Lung (tissue), 11 donors: ENCODE measurements at regions not wholly inside any gene's neighbourhood (a gene's known extent, or its start where the extent isn't known, plus 50 kb on each side); places are given as distances from the start of the nearest gene placed in this dataset.

Source experiments
- ATAC-seq: fragments of 200-7000 bp; cut with Tn5 transposase; one replicate; pipeline ENCODE4 v1.9.1; 2020; ENCODE audit warnings: moderate number of reproducible peaks; ENCODE audit not compliant: insufficient read depth, low FRiP score
- DNase-seq, 3 donors: peaks; one replicate each; pipeline ENCODE4 v3.0.0-alpha.2; 2013 to 2017
- H3K27ac ChIP-seq, 2 donors: one replicate each; pipeline ENCODE4 v1.5.1; 2013; ENCODE audit warnings: mild to moderate bottlenecking in 2 of 2, moderate library complexity in 2 of 2, control low read depth in 1 of 2, inconsistent platforms in 1 of 2, low read depth in 1 of 2, low read length in 1 of 2
- H3K27me3 ChIP-seq, 3 donors: one replicate each; pipeline ENCODE4 v1.5.1; 2013; ENCODE audit warnings: low read length in 2 of 3; ENCODE audit not compliant: control insufficient read depth in 3 of 3, insufficient read depth in 3 of 3
- H3K36me3 ChIP-seq, 4 donors: one replicate each; pipeline ENCODE4 v1.5.1; 2013; ENCODE audit warnings: low read length in 4 of 4, mild to moderate bottlenecking in 1 of 4, moderate library complexity in 1 of 4; ENCODE audit not compliant: control insufficient read depth in 4 of 4, insufficient read depth in 4 of 4
- H3K4me1 ChIP-seq, 5 donors: one replicate each; pipeline ENCODE4 v1.5.1; 2013; ENCODE audit warnings: low read length in 5 of 5, mild to moderate bottlenecking in 2 of 5, moderate library complexity in 1 of 5; ENCODE audit not compliant: control insufficient read depth in 5 of 5, insufficient read depth in 5 of 5
- H3K4me3 ChIP-seq: one replicate; pipeline ENCODE4 v1.5.1; 2013; ENCODE audit warnings: mild to moderate bottlenecking, control low read depth, moderate library complexity
- H3K9ac ChIP-seq, 2 donors: one replicate each; pipeline ENCODE4 v1.5.1; 2013; ENCODE audit warnings: low read length in 2 of 2, control low read depth in 1 of 2; ENCODE audit not compliant: insufficient read depth in 1 of 2
- H3K9me3 ChIP-seq, 4 donors: one replicate each; pipeline ENCODE4 v1.5.1; 2013; ENCODE audit warnings: low read length in 3 of 4, mild to moderate bottlenecking in 1 of 4, moderate library complexity in 1 of 4; ENCODE audit not compliant: control insufficient read depth in 4 of 4, insufficient read depth in 3 of 4
- WGBS, 2 donors: extraction: QIAGEN DNeasy Blood & Tissue Kit; methylation state at CpG; one replicate each; pipeline ENCODE4 v1.1.7; 2013; 5-methylcytosine and 5-hydroxymethylcytosine counted together
- TF ChIP-seq, protein P1 (sequence below): IDR thresholded peaks from 2 replicates; pipeline ENCODE4 v1.5.1; 2012; ENCODE audit warnings: mild to moderate bottlenecking; ENCODE audit errors: control extremely low read depth, extremely low read depth
- donor health status: control.
- donor health status: control.
- donor health status: Bipolar disorder and iron deficiency.
- donor health status: healthy.
- donor health status: DM: yes; HTN: yes; CAD: no.

DNA sequence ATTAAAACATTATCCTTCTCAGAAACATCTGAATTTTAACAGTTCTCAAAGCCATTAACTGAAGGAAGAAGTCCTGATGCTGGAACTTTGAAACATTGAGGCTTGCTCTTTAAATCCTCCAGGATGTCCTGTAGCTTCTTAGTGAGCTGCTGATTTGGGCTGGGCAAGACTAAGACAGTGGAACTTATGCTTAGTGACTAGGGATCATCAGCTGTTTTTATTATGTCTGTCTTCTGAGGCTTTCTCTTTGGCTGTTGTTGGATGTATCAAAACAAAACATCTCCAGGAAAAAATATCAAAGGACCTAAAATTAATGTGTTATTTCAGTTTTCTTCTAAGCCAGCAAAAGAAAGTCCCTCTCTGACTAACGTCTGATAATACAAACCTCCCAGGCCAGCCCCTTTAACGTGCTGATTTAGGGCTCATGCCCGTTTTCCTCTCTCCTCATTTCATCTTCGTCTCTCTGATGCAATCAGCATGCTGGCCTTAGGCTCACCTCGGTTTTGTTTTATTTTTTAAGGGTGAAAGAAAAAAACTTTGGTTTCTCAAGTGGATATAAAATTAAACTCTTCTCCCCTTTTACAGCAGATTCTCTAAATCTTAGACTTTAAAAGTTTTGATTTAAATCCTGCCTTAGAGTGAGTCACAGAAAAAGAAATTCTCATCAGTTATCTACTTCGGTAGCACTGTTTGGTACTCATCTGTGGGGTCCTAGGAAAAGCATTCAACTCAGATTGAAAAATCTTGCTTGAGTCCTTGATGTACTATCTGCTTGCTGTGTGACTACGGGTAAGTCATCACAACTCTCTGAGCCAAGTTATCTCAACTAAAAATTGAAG, 106.2 kb upstream of the CCDC91 start:
- Histone ChIP-seq H3K27me3 (peaks cover 0 to 2% (median 0%) of the 10 kb centered on the region in 3 donors), H3K9me3 (no peaks in the 10 kb centered on the region), H3K36me3 (no peaks in the 10 kb centered on the region), H3K27ac (no peak overlapping the region), H3K9ac (no peak overlapping the region), H3K4me1 (peaks cover 0 to 2% (median 0%) of the 10 kb centered on the region in 5 donors), H3K4me3 (no peak overlapping the region)
- peak in 1 of 3 donors; percentile 19 for DNase-seq
- TF ChIP-seq, protein P1, sequence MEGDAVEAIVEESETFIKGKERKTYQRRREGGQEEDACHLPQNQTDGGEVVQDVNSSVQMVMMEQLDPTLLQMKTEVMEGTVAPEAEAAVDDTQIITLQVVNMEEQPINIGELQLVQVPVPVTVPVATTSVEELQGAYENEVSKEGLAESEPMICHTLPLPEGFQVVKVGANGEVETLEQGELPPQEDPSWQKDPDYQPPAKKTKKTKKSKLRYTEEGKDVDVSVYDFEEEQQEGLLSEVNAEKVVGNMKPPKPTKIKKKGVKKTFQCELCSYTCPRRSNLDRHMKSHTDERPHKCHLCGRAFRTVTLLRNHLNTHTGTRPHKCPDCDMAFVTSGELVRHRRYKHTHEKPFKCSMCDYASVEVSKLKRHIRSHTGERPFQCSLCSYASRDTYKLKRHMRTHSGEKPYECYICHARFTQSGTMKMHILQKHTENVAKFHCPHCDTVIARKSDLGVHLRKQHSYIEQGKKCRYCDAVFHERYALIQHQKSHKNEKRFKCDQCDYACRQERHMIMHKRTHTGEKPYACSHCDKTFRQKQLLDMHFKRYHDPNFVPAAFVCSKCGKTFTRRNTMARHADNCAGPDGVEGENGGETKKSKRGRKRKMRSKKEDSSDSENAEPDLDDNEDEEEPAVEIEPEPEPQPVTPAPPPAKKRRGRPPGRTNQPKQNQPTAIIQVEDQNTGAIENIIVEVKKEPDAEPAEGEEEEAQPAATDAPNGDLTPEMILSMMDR: no peak
- ATAC-seq: no peak
- WGBS, 2 donors: 66 to 73% methylated on average over 7 of the region's 7 CpGs

DNA sequence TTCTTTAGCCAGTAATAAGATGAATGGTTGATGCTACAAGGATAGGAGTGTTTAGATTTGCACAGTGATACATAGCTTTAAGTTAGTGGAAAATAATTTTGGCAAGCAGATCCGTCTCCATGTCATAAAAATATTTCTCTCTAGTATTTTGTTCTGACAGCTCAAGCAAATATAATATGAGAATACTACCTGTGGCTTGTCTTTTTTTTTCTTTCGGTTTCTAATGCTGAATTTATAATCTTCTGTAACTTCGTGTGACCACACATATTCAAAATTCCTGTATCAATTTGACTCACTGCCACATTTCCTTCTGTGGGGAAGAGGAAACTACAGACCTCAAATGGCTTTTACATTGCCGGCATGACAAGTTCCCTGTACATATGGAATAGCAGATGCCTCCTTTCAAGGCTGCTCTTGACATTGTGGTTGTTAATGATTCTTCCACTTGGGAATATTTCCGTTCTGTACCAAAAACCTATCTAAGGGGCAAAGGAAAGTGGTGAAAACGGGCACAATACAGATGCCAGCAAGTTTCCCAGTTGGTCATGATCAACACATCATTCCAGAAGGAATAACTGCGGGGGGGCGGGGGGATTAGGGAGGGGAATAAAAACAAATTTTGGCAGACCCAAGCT, 103.6 kb upstream of the CCDC91 start:
- WGBS, 2 donors: 58 to 63% methylated on average over 8 of the region's 8 CpGs
- no peak overlapping the region for H3K4me3 ChIP-seq

DNA sequence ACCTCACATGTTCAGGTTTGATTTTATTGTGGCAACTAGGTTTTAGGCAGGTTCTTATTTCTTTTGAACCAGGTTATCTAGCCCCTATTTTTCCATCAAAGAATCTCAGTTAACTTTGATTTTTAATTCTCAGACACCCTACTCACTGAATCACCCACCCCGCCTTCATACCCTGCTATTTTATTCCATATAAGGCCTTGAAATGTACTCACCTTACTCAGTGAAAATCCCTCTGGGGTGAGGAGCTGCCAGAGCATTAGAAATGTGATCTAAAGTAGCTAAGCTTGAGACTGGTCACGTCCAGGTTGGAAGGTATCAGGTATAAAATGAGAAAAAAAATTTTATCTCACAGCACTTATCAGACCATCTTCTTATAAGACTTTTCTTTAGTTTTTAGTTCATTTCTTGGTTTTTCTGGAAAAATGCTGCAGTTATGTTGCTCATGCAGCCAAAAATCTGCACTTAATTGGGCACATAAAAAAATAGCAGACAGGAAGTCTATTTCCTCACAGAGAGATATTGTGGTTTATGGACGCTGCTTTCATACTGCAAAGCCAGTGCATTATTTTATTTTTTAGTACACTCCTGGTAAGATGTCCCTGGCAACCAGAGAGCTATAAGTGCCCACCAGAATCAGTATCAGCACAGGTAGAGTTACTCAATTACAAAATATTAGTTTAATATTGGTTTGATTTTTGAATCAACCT, 101.5 kb upstream of the CCDC91 start:
- Histone ChIP-seq H3K36me3 (no peaks in the 10 kb centered on the region), H3K4me1 (peaks cover 0 to 4% (median 0%) of the 10 kb centered on the region in 5 donors), H3K9me3 (no peaks in the 10 kb centered on the region), H3K9ac (no peak overlapping the region), H3K27ac (no peak overlapping the region), H3K27me3 (peaks cover 0 to 2% (median 0%) of the 10 kb centered on the region in 3 donors), H3K4me3 (no peak overlapping the region)
- no peak for DNase-seq
- TF ChIP-seq, protein P1: no peak
- no peak for ATAC-seq
- WGBS, 2 donors: 47 to 60% methylated on average over 3 of the region's 3 CpGs

More for the DNA sequence above, 103.6 kb upstream of the CCDC91 start:
- Histone ChIP-seq H3K27ac (no peak overlapping the region), H3K9ac (no peak overlapping the region), H3K4me1 (peaks cover 0 to 4% (median 0%) of the 10 kb centered on the region in 5 donors), H3K36me3 (no peaks in the 10 kb centered on the region), H3K27me3 (peaks cover 0 to 2% (median 0%) of the 10 kb centered on the region in 3 donors), H3K9me3 (no peaks in the 10 kb centered on the region)
- TF ChIP-seq, protein P1: no peak
- ATAC-seq: no peak
- DNase-seq: no peak
